ENCODE measurements at regions not wholly inside any gene's neighbourhood (a gene's known extent, or its start where the extent isn't known, plus 50 kb on each side); places are given as distances from the start of the nearest gene placed in this dataset.

DNA sequence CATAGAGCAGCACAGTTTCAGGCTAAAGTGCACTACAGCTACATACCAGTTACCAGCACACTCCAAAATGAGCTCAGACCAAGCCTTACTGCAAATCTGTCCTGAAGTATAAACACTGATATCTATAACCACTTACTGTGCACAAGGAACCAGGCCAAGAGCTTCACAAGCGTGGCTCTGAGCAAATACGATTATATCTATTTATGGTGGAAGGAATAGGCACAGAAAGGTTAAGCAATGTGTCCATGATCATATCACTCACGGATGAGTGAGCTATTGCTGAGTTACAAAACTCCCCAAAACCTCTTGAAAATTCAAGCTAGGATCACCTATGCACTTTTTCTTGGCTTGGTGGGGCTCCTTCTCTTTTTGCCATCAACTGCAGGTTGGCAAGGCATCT, 84.9 kb downstream of the GPAM start:
- Histone ChIP-seq H3K9ac (ENCODE audit: extremely low read depth, insufficient read length, low read length) (no peak overlapping the region), H3K18ac (ENCODE audit: insufficient read length, low read depth, low read length) (no peak overlapping the region), H3K23me2 (ENCODE audit: insufficient read length, low read depth, low read length, poor library complexity, severe bottlenecking) (no peaks in the 10 kb centered on the region), H3K56ac (ENCODE audit: insufficient read length, low read depth, low read length) (no peak overlapping the region), H3K14ac (ENCODE audit: insufficient read depth, low read length) (no peak overlapping the region), H3K4me1 (ENCODE audit: insufficient read depth, low read length) (no peaks in the 10 kb centered on the region), H4K8ac (replicated peaks; ENCODE audit: insufficient read length, low read depth, low read length) (no peak overlapping the region), H2BK20ac (ENCODE audit: low read depth, low read length, poor library complexity, severe bottlenecking) (no peak overlapping the region), H2BK120ac (ENCODE audit: low read depth, low read length, poor library complexity, severe bottlenecking) (no peak overlapping the region), H3K27ac (ENCODE audit: insufficient read length, low read depth, low read length) (no peak overlapping the region), H3T11ph (ENCODE audit: low read length) (no peak overlapping the region), H4K91ac (ENCODE audit: insufficient read length, low read depth, low read length) (no peak overlapping the region), H3K27me3 (ENCODE audit: insufficient read depth, low read length) (no peaks in the 10 kb centered on the region), H4K5ac (ENCODE audit: insufficient read length, low read depth, low read length) (no peak overlapping the region), H2AK5ac (ENCODE audit: insufficient read length, low read length) (no peak overlapping the region), H3K79me2 (ENCODE audit: insufficient read depth, low read length) (no peaks in the 10 kb centered on the region), H3K9me3 (ENCODE audit: control insufficient read depth, low read depth, low read length) (peaks cover 6% of the 10 kb centered on the region), H4K20me1 (ENCODE audit: control insufficient read depth, insufficient read depth, insufficient read length) (no peaks in the 10 kb centered on the region), H2BK15ac (ENCODE audit: low read depth, low read length) (no peak overlapping the region), H2AFZ (ENCODE audit: low read length) (no peak overlapping the region), H2BK5ac (ENCODE audit: insufficient read length, low read length) (no peak overlapping the region), H3K4me2 (ENCODE audit: insufficient read depth, insufficient read length, low read length) (no peak overlapping the region), H3K23ac (ENCODE audit: insufficient read length, low read depth, low read length) (no peak overlapping the region), H2BK12ac (ENCODE audit: insufficient read length, low read depth, low read length) (no peak overlapping the region), H3K4ac (ENCODE audit: low read depth, low read length) (no peak overlapping the region), H3K79me1 (ENCODE audit: insufficient read depth, low read depth, low read length, poor library complexity, severe bottlenecking) (no peaks in the 10 kb centered on the region)
- peaks cover 3 to 10% of the 10 kb centered on the region in 2 experiments; a peak in 2 of 4 replicates for H3K4me1 Mint-ChIP-seq
- H3K36me3 Mint-ChIP-seq (ENCODE audit: insufficient read depth in 1 of 3, low read depth in 3 of 3): peaks cover 6 to 24% (median 15%) of the 10 kb centered on the region in 3 experiments
- no peak overlapping the region for H3K4me3 Mint-ChIP-seq
- no peak for TF ChIP-seq CTCF (conservative IDR thresholded peaks at IDR 0.05)
- peaks cover 21 to 26% of the 10 kb centered on the region in 2 experiments for H3K9me3 Mint-ChIP-seq
- H3K27ac Mint-ChIP-seq: no peak overlapping the region
- H3K27me3 Mint-ChIP-seq (ENCODE audit: low read depth): no peaks in the 10 kb centered on the region; the same call in 1 of the 2 replicates
- no CpG with 5 or more reads among the region's 3 CpGs for WGBS (ENCODE audit: extremely low coverage, insufficient read length, low lambda C conversion rate)
- no peak for DNase-seq
